H1 (cell line): ENCODE measurements at regions not wholly inside any gene's neighbourhood (a gene's known extent, or its start where the extent isn't known, plus 50 kb on each side); places are given as distances from the start of the nearest gene placed in this dataset.

Source experiments
- CTCF ChIA-PET: fragments of 300-600 bp; sonication (Branson Sonifier 250); formaldehyde crosslinking; loops from one replicate; lab custom pipeline; 2021; ENCODE audit not compliant: partially characterized antibody; lab: Charles Lee
- POLR2A ChIA-PET: fragments of 300-600 bp; sonication (Branson Sonifier 250); formaldehyde crosslinking; loops from one replicate; lab custom pipeline; 2021; ENCODE audit warnings: inconsistent platforms; ENCODE audit not compliant: partially characterized antibody; lab: Charles Lee
- DNase-seq, 2 experiments: peaks; one replicate each; pipeline versions ENCODE4 v3.0.0 to v3.0.0-alpha.2; 2010 to 2022; ENCODE audit warnings: low spot score in 2 of 2, low read depth in 1 of 2, mixed read lengths in 1 of 2
- FAIRE-seq: peaks from 2 replicates; lab custom pipeline; 2011; peaks lifted over from hg19 to GRCh38; lab: Jason Lieb, UNC
- H2AFZ ChIP-seq: 2 replicates; pipeline ENCODE4 v1.8.1; 2012; ENCODE audit warnings: low read length, inconsistent platforms
- H2AK5ac ChIP-seq: 2 replicates; pipeline ENCODE4 v1.6.1; 2013; ENCODE audit warnings: low read depth, low read length
- H2BK120ac ChIP-seq: replicated peaks from 2 replicates; pipeline ENCODE3; 2013; ENCODE audit warnings: low read depth, low read length, inconsistent platforms
- H2BK12ac ChIP-seq: 2 replicates; pipeline ENCODE4 v1.6.1; 2013; ENCODE audit warnings: low read depth, low read length
- H2BK15ac ChIP-seq: 2 replicates; pipeline ENCODE4 v1.6.1; 2013; ENCODE audit warnings: low read length
- H2BK20ac ChIP-seq: 2 replicates; pipeline ENCODE4 v1.6.1; 2013; ENCODE audit warnings: low read length
- H2BK5ac ChIP-seq: 2 replicates; pipeline ENCODE4 v1.6.1; 2013; ENCODE audit warnings: low read depth, low read length
- H3K14ac ChIP-seq: 2 replicates; pipeline ENCODE4 v1.6.1; 2013; ENCODE audit warnings: inconsistent platforms; ENCODE audit not compliant: insufficient read length
- H3K18ac ChIP-seq: 2 replicates; pipeline ENCODE4 v1.6.1; 2013; ENCODE audit warnings: low read length; ENCODE audit errors: extremely low read depth
- H3K23ac ChIP-seq: 2 replicates; pipeline ENCODE4 v1.6.1; 2013; ENCODE audit warnings: inconsistent platforms; ENCODE audit not compliant: insufficient read length
- H3K23me2 ChIP-seq: 2 replicates; pipeline ENCODE4 v1.6.1; 2013; ENCODE audit warnings: low read depth, low read length
- H3K27ac ChIP-seq: 2 replicates; pipeline ENCODE4 v1.6.1; 2011; ENCODE audit warnings: low read depth, low read length, inconsistent platforms
- H3K27me3 ChIP-seq, 4 experiments: replicated peaks in 1 of 4; 1 replicate in 1 of 4; 2 replicates in 3 of 4; pipeline versions ENCODE4 v1.6.1 to v1.8.1; 2011 to 2013; ENCODE audit warnings: low read length in 3 of 4, mild to moderate bottlenecking in 3 of 4, inconsistent platforms in 2 of 4, mixed read lengths in 2 of 4, moderate library complexity in 1 of 4; ENCODE audit not compliant: control insufficient read depth in 3 of 4, insufficient read depth in 3 of 4; ENCODE audit errors: extremely low read depth in 1 of 4
- H3K36me3 ChIP-seq, 4 experiments: 2 replicates each; pipeline versions ENCODE4 v1.6.1 to v1.8.1; 2011 to 2013; ENCODE audit warnings: mild to moderate bottlenecking in 4 of 4, low read length in 3 of 4, moderate library complexity in 2 of 4, control low read depth in 1 of 4, inconsistent platforms in 1 of 4; ENCODE audit not compliant: insufficient read depth in 4 of 4, control insufficient read depth in 2 of 4
- H3K4ac ChIP-seq: replicated peaks from 2 replicates; pipeline ENCODE3; 2013; ENCODE audit warnings: low read length, low read depth, mixed read lengths, inconsistent platforms; ENCODE audit not compliant: insufficient read length
- H3K4me1 ChIP-seq, 4 experiments: replicated peaks in 1 of 4; 1 replicate in 1 of 4; 2 replicates in 3 of 4; pipeline versions ENCODE4 v1.6.1 to v1.8.1; 2011 to 2013; ENCODE audit warnings: low read length in 3 of 4, inconsistent platforms in 2 of 4, mixed read lengths in 1 of 4; ENCODE audit not compliant: insufficient read depth in 4 of 4, control insufficient read depth in 3 of 4
- H3K4me2 ChIP-seq, 2 experiments: 2 replicates each; pipeline versions ENCODE4 v1.6.1 to v1.8.1; 2011 to 2013; ENCODE audit warnings: low read depth in 2 of 2, low read length in 2 of 2, control low read depth in 1 of 2, inconsistent platforms in 1 of 2, mild to moderate bottlenecking in 1 of 2; ENCODE audit not compliant: insufficient read depth in 1 of 2
- H3K4me3 ChIP-seq, 4 experiments: fragments of 200-600, 300-600 bp in 1 of 4; sonication (generic), shearing (Covaris generic), sonication (Bioruptor Twin) in 1 of 4; 2 replicates each; pipeline versions ENCODE4 v1.5.1 to v1.8.1; 2011 to 2016; ENCODE audit warnings: low read length in 4 of 4, low read depth in 3 of 4, control low read depth in 2 of 4, inconsistent platforms in 2 of 4, mild to moderate bottlenecking in 2 of 4, mixed read lengths in 1 of 4, moderate library complexity in 1 of 4; ENCODE audit not compliant: insufficient read depth in 2 of 4; ENCODE audit errors: extremely low read depth in 1 of 4
- H3K56ac ChIP-seq: replicated peaks from 2 replicates; pipeline ENCODE3; 2013; ENCODE audit warnings: low read depth, mild to moderate bottlenecking, mixed read lengths, low read length, inconsistent platforms; ENCODE audit not compliant: insufficient read length
- H3K79me1 ChIP-seq: 2 replicates; pipeline ENCODE4 v1.6.1; 2013; ENCODE audit warnings: low read depth, low read length, control low read depth
- H3K79me2 ChIP-seq, 2 experiments: 2 replicates each; pipeline versions ENCODE4 v1.6.1 to v1.8.1; 2012 to 2013; ENCODE audit warnings: low read length in 2 of 2, mild to moderate bottlenecking in 2 of 2, inconsistent platforms in 1 of 2; ENCODE audit not compliant: insufficient read depth in 2 of 2, control insufficient read depth in 1 of 2
- H3K9ac ChIP-seq, 4 experiments: replicated peaks in 1 of 4; 1 replicate in 1 of 4; 2 replicates in 3 of 4; pipeline versions ENCODE4 v1.6.1 to v1.8.1; 2011 to 2013; ENCODE audit warnings: low read depth in 3 of 4, low read length in 3 of 4, control low read depth in 2 of 4, mild to moderate bottlenecking in 2 of 4, moderate library complexity in 2 of 4, inconsistent platforms in 1 of 4; ENCODE audit errors: extremely low read depth in 1 of 4
- H3K9me3 ChIP-seq, 2 experiments: 2 replicates each; pipeline versions ENCODE4 v1.6.1 to v1.8.1; 2012 to 2013; ENCODE audit warnings: mild to moderate bottlenecking in 2 of 2, moderate library complexity in 2 of 2, control low read depth in 1 of 2, inconsistent platforms in 1 of 2, low read depth in 1 of 2, low read length in 1 of 2, mixed read lengths in 1 of 2; ENCODE audit not compliant: insufficient read depth in 2 of 2
- H4K20me1 ChIP-seq, 2 experiments: replicated peaks in 1 of 2; 2 replicates each; pipeline versions ENCODE3 to v1.8.1; 2011 to 2013; ENCODE audit warnings: inconsistent platforms in 2 of 2, low read length in 2 of 2, mild to moderate bottlenecking in 1 of 2; ENCODE audit not compliant: insufficient read depth in 2 of 2, control insufficient read depth in 1 of 2
- H4K5ac ChIP-seq: 2 replicates; pipeline ENCODE4 v1.6.1; 2013; ENCODE audit warnings: low read length, low read depth, mixed read lengths, inconsistent platforms; ENCODE audit not compliant: insufficient read length
- H4K8ac ChIP-seq: 2 replicates; pipeline ENCODE4 v1.8.0; 2013; ENCODE audit warnings: mild to moderate bottlenecking, moderate library complexity, low read length, inconsistent platforms; ENCODE audit not compliant: insufficient read depth; ENCODE audit errors: extremely low read depth
- H4K91ac ChIP-seq: replicated peaks from 2 replicates; pipeline ENCODE3; 2013; ENCODE audit warnings: low read length, mixed read lengths, inconsistent platforms; ENCODE audit not compliant: insufficient read length
- CBX8 ChIP-seq: fragments of 300-800, 300-1000 bp; sonication (generic); IDR thresholded peaks from 2 replicates; pipeline ENCODE4 v1.7.1; 2016; ENCODE audit warnings: low read depth, low read length, borderline replicate concordance
- RNF2 ChIP-seq: fragments of 200-900, 300-1000 bp; sonication (generic); IDR thresholded peaks from 2 replicates; pipeline ENCODE4 v1.7.1; 2016; ENCODE audit warnings: borderline replicate concordance, low read depth, mild to moderate bottlenecking, antibody characterized with exemption, low read length; ENCODE audit not compliant: poor library complexity, severe bottlenecking; ENCODE audit errors: missing control alignments
- SP4 ChIP-seq: IDR thresholded peaks from 2 replicates; pipeline ENCODE4 v1.6.1; 2012; ENCODE audit warnings: low read length, inconsistent platforms
- TAF1 ChIP-seq: IDR thresholded peaks from 2 replicates; pipeline ENCODE4 v1.6.1; 2011; ENCODE audit warnings: mild to moderate bottlenecking, low read depth, low read length
- TCF12 ChIP-seq: IDR thresholded peaks from 2 replicates; pipeline ENCODE4 v1.6.1; 2011; ENCODE audit warnings: low read depth, mild to moderate bottlenecking, low read length
- WGBS, 2 experiments: shearing (Covaris generic) in 1 of 2; methylation state at CpG; one replicate each; pipeline versions ENCODE4 v1.1.6 to v1.1.7; 2013 to 2015; ENCODE audit warnings: low lambda C conversion rate in 2 of 2, mixed read lengths in 2 of 2, inconsistent platforms in 1 of 2, low coverage in 1 of 2, missing lambda C conversion rate in 1 of 2; ENCODE audit not compliant: insufficient replicate concordance in 2 of 2, insufficient coverage in 1 of 2, insufficient read length in 1 of 2; ENCODE audit errors: extremely low coverage in 1 of 2, missing lambda C conversion rate in 1 of 2; 5-methylcytosine and 5-hydroxymethylcytosine counted together

GRCh38 chr3:16765661-16766060 is 119.1 kb upstream of the PLCL2 start:
- no peak overlapping the region for H3K4me3 ChIP-seq
- no peaks in the 10 kb centered on the region for H3K23me2 ChIP-seq
- no peaks in the 10 kb centered on the region for H4K20me1 ChIP-seq
- WGBS, 2 experiments, result 90% methylated on average over 1 of the region's 1 CpG; no CpG with 5 or more reads in 1 of the 2 experiments
- no peaks in the 10 kb centered on the region for H3K9me3 ChIP-seq
- no peaks in the 10 kb centered on the region for H3K36me3 ChIP-seq
- H3K4ac ChIP-seq, result no peak overlapping the region
- no peak overlapping the region for H4K5ac ChIP-seq
- no peak overlapping the region for H2BK15ac ChIP-seq
- no peak overlapping the region for H3K56ac ChIP-seq
- H2BK120ac ChIP-seq, result no peak overlapping the region
- H2BK20ac ChIP-seq, result no peak overlapping the region; the same call in 1 of the 2 replicates
- no peak overlapping the region for H3K27ac ChIP-seq
- H2BK12ac ChIP-seq, result no peak overlapping the region
- H3K23ac ChIP-seq, result no peak overlapping the region
- H3K4me2 ChIP-seq, result no peak overlapping the region
- ChIA-PET POLR2A (interaction anchor here (0.6 to 1.0 kb wide), 2 partner anchors 147 to 243 kb away, joined by 3 read pairs; no protein-coding TSS in a partner anchor), CTCF (interaction anchor here (0.5 to 2.7 kb wide), 9 partner anchors 10 to 118 kb away, joined by 3 to 10 read pairs (median 4); no protein-coding TSS in a partner anchor)
- no peaks in the 10 kb centered on the region for H3K79me1 ChIP-seq
- DNase-seq, result no peak
- no peak overlapping the region for H2BK5ac ChIP-seq
- no peak overlapping the region for H2AK5ac ChIP-seq
- peaks cover 2 to 16% (median 9%) of the 10 kb centered on the region in 4 experiments; a peak in 6 of 7 replicates for H3K4me1 ChIP-seq
- no peaks in the 10 kb centered on the region for H3K79me2 ChIP-seq
- H4K91ac ChIP-seq, result no peak overlapping the region
- H3K27me3 ChIP-seq, result no peaks in the 10 kb centered on the region
- H3K14ac ChIP-seq, result no peak overlapping the region
- no peak overlapping the region for H2AFZ ChIP-seq
- no peak overlapping the region for H4K8ac ChIP-seq
- no peak overlapping the region for H3K9ac ChIP-seq
- FAIRE-seq, result no peak
- H3K18ac ChIP-seq, result no peak overlapping the region
- TF ChIP-seq TCF12 (no peak), RNF2 (no peak), SP4 (no peak), CBX8 (no peak), TAF1 (no peak)
